IMR-90 (cell line): ENCODE measurements at regions not wholly inside any gene's neighbourhood (a gene's known extent, or its start where the extent isn't known, plus 50 kb on each side); places are given as distances from the start of the nearest gene placed in this dataset.

Source experiments
- ATAC-seq: fragments of 200-7000 bp; cut with Tn5 transposase; 2 replicates; pipeline ENCODE4 v1.9.1; 2020; ENCODE audit warnings: low read depth, mild to moderate bottlenecking, moderate library complexity
- BruUV-seq: library from RNA; stranded (reverse); fragments of 400-500 nt; replicated peaks from 2 replicates; lab custom pipeline; 2021; lab: Mats Ljungman, UMichigan
- CTCF ChIA-PET: fragments of 300-600 bp; formaldehyde crosslinking; extraction: SDS; loops from one replicate; lab custom pipeline; 2021; ENCODE audit warnings: antibody characterized with exemption; lab: Yijun Ruan, JAX
- POLR2A ChIA-PET: fragments of 300-600 bp; sonication (Branson Sonifier 250); formaldehyde crosslinking; loops from one replicate; lab custom pipeline; 2022; ENCODE audit warnings: antibody characterized with exemption; ENCODE audit not compliant: unreplicated experiment; lab: Charles Lee
- DNase-seq: peaks from one replicate; pipeline ENCODE4 v3.0.0; 2013
- H2AFZ ChIP-seq: replicated peaks from 2 replicates; pipeline ENCODE3; 2013; ENCODE audit warnings: low read length, mild to moderate bottlenecking; ENCODE audit not compliant: poor library complexity
- H2AK5ac ChIP-seq: 2 replicates; pipeline ENCODE4 v1.6.1; 2013; ENCODE audit warnings: low read depth, low read length, inconsistent platforms
- H2AK9ac ChIP-seq: replicated peaks from 2 replicates; pipeline ENCODE3; 2013; ENCODE audit warnings: mild to moderate bottlenecking, low read depth, low read length, moderate library complexity; ENCODE audit not compliant: poor library complexity
- H2BK120ac ChIP-seq: 2 replicates; pipeline ENCODE4 v1.6.1; 2013; ENCODE audit warnings: low read depth, low read length, inconsistent platforms
- H2BK15ac ChIP-seq: 3 replicates; pipeline ENCODE4 v1.6.1; 2013; ENCODE audit warnings: low read depth, low read length, inconsistent platforms
- H2BK20ac ChIP-seq: 2 replicates; pipeline ENCODE4 v1.6.1; 2013; ENCODE audit warnings: low read depth, mild to moderate bottlenecking, inconsistent platforms, low read length, moderate library complexity
- H2BK5ac ChIP-seq: 2 replicates; pipeline ENCODE4 v1.6.1; 2013; ENCODE audit warnings: mild to moderate bottlenecking, low read depth, low read length, inconsistent platforms; ENCODE audit not compliant: poor library complexity, severe bottlenecking
- H3K14ac ChIP-seq: replicated peaks from 2 replicates; pipeline ENCODE4 v1.6.1; 2013; ENCODE audit warnings: low read depth, low read length, inconsistent platforms
- H3K18ac ChIP-seq: 2 replicates; pipeline ENCODE4 v1.6.1; 2013; ENCODE audit warnings: low read depth, low read length, control low read depth
- H3K23ac ChIP-seq: 2 replicates; pipeline ENCODE4 v1.6.1; 2013; ENCODE audit warnings: low read depth, low read length, inconsistent platforms
- H3K27ac ChIP-seq: 2 replicates; pipeline ENCODE4 v1.5.1; 2013; ENCODE audit warnings: mild to moderate bottlenecking, control low read depth, low read length; ENCODE audit not compliant: insufficient read depth
- H3K27me3 ChIP-seq: 2 replicates; pipeline ENCODE4 v1.6.1; 2013; ENCODE audit warnings: low read length; ENCODE audit not compliant: control insufficient read depth, insufficient read depth
- H3K36me3 ChIP-seq: 2 replicates; pipeline ENCODE4 v1.6.1; 2013; ENCODE audit warnings: low read length, mixed read lengths; ENCODE audit not compliant: control insufficient read depth, insufficient read depth
- H3K4ac ChIP-seq: 2 replicates; pipeline ENCODE4 v1.6.1; 2013; ENCODE audit warnings: low read depth, low read length, inconsistent platforms
- H3K4me1 ChIP-seq: 2 replicates; pipeline ENCODE4 v1.6.1; 2013; ENCODE audit warnings: low read length, mixed read lengths; ENCODE audit not compliant: control insufficient read depth, insufficient read depth
- H3K4me2 ChIP-seq: 2 replicates; pipeline ENCODE4 v1.6.1; 2013; ENCODE audit warnings: low read depth, mild to moderate bottlenecking, control low read depth, low read length, moderate library complexity
- H3K4me3 ChIP-seq: 2 replicates; pipeline ENCODE4 v1.5.1; 2013; ENCODE audit warnings: low read depth, mild to moderate bottlenecking, control low read depth, low read length, moderate library complexity; ENCODE audit not compliant: insufficient read depth
- H3K56ac ChIP-seq: 2 replicates; pipeline ENCODE4 v1.6.1; 2013; ENCODE audit warnings: low read length, inconsistent platforms; ENCODE audit not compliant: insufficient read depth; ENCODE audit errors: extremely low read depth
- H3K79me1 ChIP-seq, 2 experiments: 2 replicates each; pipeline ENCODE4 v1.6.1; 2013; ENCODE audit warnings: low read length in 2 of 2, inconsistent platforms in 1 of 2, low read depth in 1 of 2
- H3K9ac ChIP-seq: 2 replicates; pipeline ENCODE4 v1.6.1; 2013; ENCODE audit warnings: low read depth, low read length, control low read depth
- H3K9me1 ChIP-seq: 2 replicates; pipeline ENCODE4 v1.6.1; 2013; ENCODE audit warnings: low read length, inconsistent platforms; ENCODE audit not compliant: insufficient read depth
- H3K9me3 ChIP-seq: 2 replicates; pipeline ENCODE4 v1.6.1; 2013; ENCODE audit warnings: low read length; ENCODE audit not compliant: control insufficient read depth, insufficient read depth
- H4K20me1 ChIP-seq: 2 replicates; pipeline ENCODE4 v1.6.1; 2013; ENCODE audit warnings: low read length, inconsistent platforms; ENCODE audit not compliant: insufficient read depth
- H4K5ac ChIP-seq: 2 replicates; pipeline ENCODE4 v1.6.1; 2013; ENCODE audit warnings: mild to moderate bottlenecking, low read depth, low read length, control low read depth
- H4K8ac ChIP-seq, 2 experiments: 2 replicates each; pipeline ENCODE4 v1.6.1; 2013; ENCODE audit warnings: low read depth in 2 of 2, low read length in 2 of 2, control low read depth in 1 of 2, inconsistent platforms in 1 of 2
- H4K91ac ChIP-seq: 2 replicates; pipeline ENCODE4 v1.6.1; 2013; ENCODE audit warnings: low read depth, low read length, inconsistent platforms; ENCODE audit not compliant: insufficient read depth
- BHLHE40 ChIP-seq: fragments of 150-350 bp; IDR thresholded peaks from 2 replicates; pipeline ENCODE4 v1.6.1; 2016; ENCODE audit warnings: mild to moderate bottlenecking, low read depth, low read length
- CEBPB ChIP-seq: IDR thresholded peaks from 2 replicates; pipeline ENCODE4 v1.6.1; 2012; ENCODE audit warnings: low read depth, low read length, improper control_type of control experiment
- CHD1 ChIP-seq: IDR thresholded peaks from 2 replicates; pipeline ENCODE4 v1.6.1; 2012; ENCODE audit warnings: low read depth, low read length, improper control_type of control experiment
- FOS ChIP-seq: fragments of 150-350 bp; IDR thresholded peaks from 2 replicates; pipeline ENCODE4 v1.6.1; 2016; ENCODE audit warnings: low read depth, low read length
- MAFK ChIP-seq: IDR thresholded peaks from 2 replicates; pipeline ENCODE4 v1.6.1; 2012; ENCODE audit warnings: low read depth, low read length, improper control_type of control experiment
- MAZ ChIP-seq: IDR thresholded peaks from 2 replicates; pipeline ENCODE4 v1.6.1; 2012; ENCODE audit warnings: low read depth, mild to moderate bottlenecking, low read length, improper control_type of control experiment, moderate library complexity, borderline replicate concordance
- MXI1 ChIP-seq: IDR thresholded peaks from 2 replicates; pipeline ENCODE4 v1.6.1; 2012; ENCODE audit warnings: low read depth, mild to moderate bottlenecking, low read length, moderate library complexity, borderline replicate concordance
- NFE2L2 ChIP-seq: fragments of 150-350 bp; IDR thresholded peaks from 2 replicates; pipeline ENCODE4 v1.6.1; 2016; ENCODE audit warnings: low read depth, mild to moderate bottlenecking, low read length
- POLR2A ChIP-seq: IDR thresholded peaks from 2 replicates; pipeline ENCODE4 v1.6.1; 2012; ENCODE audit warnings: mild to moderate bottlenecking, low read depth, low read length
- RAD21 ChIP-seq: IDR thresholded peaks from 2 replicates; pipeline ENCODE4 v1.6.1; 2012; ENCODE audit warnings: low read length, improper control_type of control experiment
- RCOR1 ChIP-seq: IDR thresholded peaks from 2 replicates; pipeline ENCODE4 v1.6.1; 2012; ENCODE audit warnings: mild to moderate bottlenecking, low read length, improper control_type of control experiment; ENCODE audit not compliant: insufficient replicate concordance
- RFX5 ChIP-seq: IDR thresholded peaks from 2 replicates; pipeline ENCODE4 v1.8.0; 2012; ENCODE audit warnings: low read depth, mild to moderate bottlenecking, low read length, moderate library complexity
- SMC3 ChIP-seq: fragments of 150-350 bp; IDR thresholded peaks from 2 replicates; pipeline ENCODE4 v1.6.1; 2016; ENCODE audit warnings: low read depth, mild to moderate bottlenecking, antibody characterized with exemption, low read length, moderate library complexity
- WGBS, 2 experiments: methylation state at CpG; one replicate each; pipeline versions ENCODE4 v1.1.5 to v1.1.7; 2013; ENCODE audit warnings: missing lambda C conversion rate in 2 of 2; ENCODE audit not compliant: insufficient read length in 1 of 2; ENCODE audit errors: extremely low coverage in 2 of 2; 5-methylcytosine and 5-hydroxymethylcytosine counted together
- dilution Hi-C: fragments of 300-500 bp; cut with HindIII; formaldehyde crosslinking; loops from one replicate; pipeline ENCODE4 v1.14.3; 2018; ENCODE audit warnings: low sequenced_read_pairs; ENCODE audit not compliant: unreplicated experiment
- in situ Hi-C: fragments of 300-500 bp; cut with MboI; formaldehyde crosslinking; loops from 3 replicates; pipeline ENCODE4 v1.14.3; 2019; ENCODE audit warnings: low sequenced_read_pairs, inconsistent platforms, mixed read lengths
- intact Hi-C: fragments of 100-400 bp; cut with micrococcal nuclease; formaldehyde crosslinking; loops from 2 replicates; pipeline ENCODE4 v1.10.0; 2022
- TF ChIP-seq, protein P1 (sequence below): conservative IDR thresholded peaks from 2 replicates; pipeline ENCODE4 v1.5.1; 2012; ENCODE audit warnings: mild to moderate bottlenecking, low read depth, low read length, improper control_type of control experiment
- TF ChIP-seq, protein P2 (sequence below): fragments of 150-350 bp; IDR thresholded peaks from 2 replicates; pipeline ENCODE4 v1.6.1; 2017; ENCODE audit warnings: mild to moderate bottlenecking, antibody characterized with exemption, low read length, low read depth

DNA sequence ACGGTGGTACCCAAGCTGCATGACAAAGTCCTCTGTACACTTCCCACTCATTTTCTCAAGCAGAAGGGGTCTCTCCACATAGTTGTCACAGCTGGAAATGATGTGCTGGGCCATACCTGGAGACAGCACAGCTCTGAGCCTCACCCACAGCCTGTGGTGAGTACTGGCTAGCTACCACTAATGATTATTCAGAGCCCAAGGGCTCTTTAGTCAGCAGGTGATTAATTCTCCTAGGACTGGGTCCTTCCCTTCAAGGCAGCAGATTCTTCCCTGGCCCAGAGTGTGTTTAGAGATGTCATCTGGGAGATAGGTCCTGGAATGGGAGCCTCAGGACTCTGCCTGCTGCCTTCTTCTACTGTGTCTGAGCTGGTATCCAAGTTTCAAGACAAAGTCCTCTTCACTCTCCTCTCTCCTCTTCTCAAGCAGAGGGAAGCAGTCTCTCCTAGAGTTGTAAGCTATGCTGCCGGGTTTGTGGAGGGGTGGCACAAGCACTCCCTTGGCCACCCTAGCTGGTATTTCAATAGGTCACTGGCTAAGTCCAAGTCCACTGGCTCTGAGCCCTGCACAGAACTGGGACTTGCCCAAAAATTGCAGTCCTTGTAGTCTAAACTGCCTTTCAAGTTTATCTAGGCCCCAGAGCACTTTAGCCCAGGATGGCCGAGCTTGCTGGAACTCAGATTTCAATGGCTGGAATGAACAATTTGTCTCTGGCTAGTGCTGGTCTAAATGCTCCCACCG is 49.8 kb upstream of the VGLL2 start:
- Histone ChIP-seq H3K4ac (no peak overlapping the region), H3K27me3 (no peaks in the 10 kb centered on the region), H2BK120ac (no peak overlapping the region), H2AFZ (no peak overlapping the region), H3K23ac (no peak overlapping the region), H3K4me3 (no peak overlapping the region), H3K79me1 (no peaks in the 10 kb centered on the region), H4K5ac (no peak overlapping the region), H4K91ac (no peak overlapping the region), H4K20me1 (no peaks in the 10 kb centered on the region), H3K4me2 (no peak overlapping the region), H3K56ac (no peak overlapping the region), H2BK20ac (no peak overlapping the region), H3K36me3 (no peaks in the 10 kb centered on the region), H2BK5ac (no peak overlapping the region), H3K9me3 (no peaks in the 10 kb centered on the region; the same call in 1 of the 2 replicates), H3K9ac (no peak overlapping the region), H2AK9ac (no peak overlapping the region), H3K9me1 (no peaks in the 10 kb centered on the region), H3K18ac (no peak overlapping the region), H3K4me1 (no peaks in the 10 kb centered on the region), H3K27ac (no peak overlapping the region), H2AK5ac (no peak overlapping the region), H4K8ac (no peak overlapping the region), H2BK15ac (no peak overlapping the region), H3K14ac (no peak overlapping the region)
- DNase-seq (no peak), ATAC-seq (no peak)
- TF ChIP-seq CEBPB (no peak), MAFK (no peak), SMC3 (no peak), MAZ (no peak), BHLHE40 (no peak), RCOR1 (no peak), POLR2A (no peak), NFE2L2 (no peak), FOS (no peak), RAD21 (no peak), CHD1 (no peak), MXI1 (no peak), RFX5 (no peak)
- TF ChIP-seq, protein P1, sequence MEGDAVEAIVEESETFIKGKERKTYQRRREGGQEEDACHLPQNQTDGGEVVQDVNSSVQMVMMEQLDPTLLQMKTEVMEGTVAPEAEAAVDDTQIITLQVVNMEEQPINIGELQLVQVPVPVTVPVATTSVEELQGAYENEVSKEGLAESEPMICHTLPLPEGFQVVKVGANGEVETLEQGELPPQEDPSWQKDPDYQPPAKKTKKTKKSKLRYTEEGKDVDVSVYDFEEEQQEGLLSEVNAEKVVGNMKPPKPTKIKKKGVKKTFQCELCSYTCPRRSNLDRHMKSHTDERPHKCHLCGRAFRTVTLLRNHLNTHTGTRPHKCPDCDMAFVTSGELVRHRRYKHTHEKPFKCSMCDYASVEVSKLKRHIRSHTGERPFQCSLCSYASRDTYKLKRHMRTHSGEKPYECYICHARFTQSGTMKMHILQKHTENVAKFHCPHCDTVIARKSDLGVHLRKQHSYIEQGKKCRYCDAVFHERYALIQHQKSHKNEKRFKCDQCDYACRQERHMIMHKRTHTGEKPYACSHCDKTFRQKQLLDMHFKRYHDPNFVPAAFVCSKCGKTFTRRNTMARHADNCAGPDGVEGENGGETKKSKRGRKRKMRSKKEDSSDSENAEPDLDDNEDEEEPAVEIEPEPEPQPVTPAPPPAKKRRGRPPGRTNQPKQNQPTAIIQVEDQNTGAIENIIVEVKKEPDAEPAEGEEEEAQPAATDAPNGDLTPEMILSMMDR, result no peak
- TF ChIP-seq, protein P2, sequence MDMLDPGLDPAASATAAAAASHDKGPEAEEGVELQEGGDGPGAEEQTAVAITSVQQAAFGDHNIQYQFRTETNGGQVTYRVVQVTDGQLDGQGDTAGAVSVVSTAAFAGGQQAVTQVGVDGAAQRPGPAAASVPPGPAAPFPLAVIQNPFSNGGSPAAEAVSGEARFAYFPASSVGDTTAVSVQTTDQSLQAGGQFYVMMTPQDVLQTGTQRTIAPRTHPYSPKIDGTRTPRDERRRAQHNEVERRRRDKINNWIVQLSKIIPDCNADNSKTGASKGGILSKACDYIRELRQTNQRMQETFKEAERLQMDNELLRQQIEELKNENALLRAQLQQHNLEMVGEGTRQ, result no peak
- ChIA-PET CTCF (no interaction called here), POLR2A (no interaction called here)
- 14% methylated on average over 1 of the region's 4 CpGs; no CpG with 5 or more reads in 1 of the 2 experiments for WGBS, 2 experiments
- in situ Hi-C loops (no loop called here), dilution Hi-C loops (no loop called here), intact Hi-C loops (no loop called here)
- BruUV-seq, result no TSS peak
